ENCODE measurements at regions not wholly inside any gene's neighbourhood (a gene's known extent, or its start where the extent isn't known, plus 50 kb on each side); places are given as distances from the start of the nearest gene placed in this dataset.
"Not testable (repeated sequence)": the region's sequence is repeated elsewhere in the genome, so short reads cannot be mapped to it uniquely, and the experiment has no call there.

DNA sequence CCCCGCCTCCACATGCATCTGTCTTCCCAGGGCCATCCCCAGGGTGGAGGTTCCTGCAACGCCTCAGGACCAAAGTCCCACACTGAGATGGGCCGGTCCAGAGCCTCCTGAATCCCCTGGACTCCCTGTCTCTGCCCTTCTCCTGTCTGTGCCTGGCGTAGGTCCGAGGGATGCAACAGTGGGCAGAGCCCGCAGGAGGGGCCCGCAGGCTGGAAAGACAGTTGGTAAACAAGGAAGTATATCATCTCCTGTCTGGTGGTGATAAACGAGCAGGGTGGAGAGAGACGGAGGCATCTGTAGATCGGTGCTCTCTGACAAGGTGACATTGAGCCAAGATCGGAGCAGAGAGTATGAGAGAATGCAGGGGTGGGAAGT, 72.6 kb upstream of the RAB6C start:
- DNase-seq (ENCODE audit: low read depth in 2 of 2): no peak

GRCh38 chr2:129907256-129907998, 72.0 kb upstream of the RAB6C start:
- DNase-seq (ENCODE audit: low read depth in 2 of 2): no peak

DNA sequence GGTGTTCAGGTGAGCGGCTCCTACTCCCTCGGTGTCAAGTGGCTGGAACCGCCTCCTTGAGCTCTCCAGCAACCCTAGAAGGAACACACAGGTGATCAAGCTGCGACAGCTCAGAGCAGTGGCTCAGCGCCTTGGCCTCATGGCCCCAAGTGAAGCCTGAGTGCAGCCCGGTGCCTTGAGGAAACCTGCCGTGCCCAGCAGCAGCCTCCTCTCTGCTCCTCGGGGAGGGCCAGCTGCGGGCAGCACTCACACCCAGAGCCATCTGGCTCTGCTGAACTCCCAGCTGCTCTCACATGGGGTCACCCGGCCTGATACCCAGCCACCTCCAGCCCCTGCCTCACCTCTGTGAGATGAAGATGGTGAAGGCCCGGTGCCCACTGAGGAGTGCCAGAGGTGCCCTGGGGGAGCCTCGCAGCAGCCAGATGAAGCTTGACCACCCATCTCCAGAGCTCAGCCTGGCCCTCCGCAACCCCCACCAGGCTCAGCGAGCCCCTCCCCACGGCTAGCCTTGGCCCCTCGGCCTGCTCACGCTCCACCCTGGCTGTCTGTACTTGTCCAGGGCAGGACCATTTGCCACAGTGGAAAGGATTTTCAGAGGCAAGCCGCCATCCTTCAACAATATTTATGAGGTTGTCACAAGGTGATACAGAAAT, 70.6 kb upstream of the RAB6C start:
- no peak for DNase-seq (ENCODE audit: low read depth in 2 of 2)

DNA sequence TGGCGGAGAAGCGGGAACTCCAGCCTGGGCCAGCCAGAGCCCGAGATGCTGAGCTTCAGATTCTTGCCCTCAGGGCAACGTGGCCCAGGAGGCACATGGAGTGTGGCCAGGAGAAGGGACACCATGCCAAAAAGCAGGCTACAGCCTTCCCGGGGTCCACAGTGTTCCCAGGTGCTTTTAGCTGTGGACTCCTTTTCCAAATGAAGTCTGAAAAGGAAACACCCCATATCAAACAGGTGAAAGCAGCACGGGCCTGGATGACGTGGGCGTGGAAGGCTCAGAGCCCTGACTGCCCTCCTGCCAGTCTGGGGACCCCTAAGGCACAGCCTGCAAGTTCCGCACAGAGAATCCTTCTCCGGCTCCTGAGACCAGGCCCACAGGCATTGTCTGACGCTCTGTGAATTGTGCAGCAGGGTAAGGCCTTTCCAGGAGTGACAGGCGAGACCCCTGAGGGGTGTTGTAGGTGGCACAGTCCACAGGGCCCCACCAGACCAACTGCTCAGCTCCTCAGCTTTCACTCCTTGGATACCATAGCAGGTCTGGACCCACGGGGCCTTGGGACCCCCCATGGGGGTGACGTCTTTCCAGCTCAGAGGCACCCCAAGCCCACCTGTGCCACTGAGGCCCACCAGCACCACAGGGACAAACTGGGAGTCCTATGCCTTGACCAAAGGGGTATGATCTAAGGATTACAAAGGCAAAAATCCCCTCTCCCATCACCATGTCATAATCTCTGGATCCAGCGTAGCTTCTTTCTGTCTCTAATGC, 69.6 kb upstream of the RAB6C start:
- no peak for DNase-seq (ENCODE audit: low read depth in 2 of 2)

GRCh38 chr2:129910446-129911362, 68.8 kb upstream of the RAB6C start:
- no peak for DNase-seq (ENCODE audit: low read depth in 2 of 2)

DNA sequence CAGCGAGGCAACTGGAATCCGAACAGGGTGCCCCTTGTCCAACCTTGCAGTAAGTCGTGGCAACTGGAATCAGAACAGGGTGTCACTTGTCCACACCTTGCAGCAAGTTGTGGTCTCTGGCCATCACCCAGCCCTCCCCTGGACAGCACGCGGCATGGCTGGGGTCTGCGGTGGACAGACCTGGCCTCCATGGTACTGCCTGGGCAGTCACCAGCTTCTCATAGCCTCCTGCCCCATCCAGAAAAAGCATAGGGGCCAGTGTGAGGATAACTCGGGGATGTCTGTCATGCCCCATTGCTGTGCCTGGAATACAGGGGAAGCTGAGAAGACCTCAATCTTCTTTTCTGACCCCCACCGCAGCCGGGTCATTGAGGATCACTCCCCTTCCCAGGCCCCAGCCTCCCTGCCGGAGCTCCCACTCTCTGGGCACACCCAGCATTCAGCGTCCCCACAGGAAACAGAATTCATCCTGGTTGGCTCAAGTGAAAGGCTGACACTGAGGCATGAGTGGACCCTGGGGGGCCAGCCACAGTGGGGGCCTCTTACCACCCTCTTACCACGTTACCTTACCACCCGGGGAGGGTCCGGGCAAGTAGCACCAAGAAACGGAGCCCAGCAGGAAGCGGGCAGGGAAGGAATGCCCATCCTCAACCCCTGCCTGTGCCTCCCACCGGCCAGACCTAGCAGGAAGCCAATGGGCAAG, 68.0 kb upstream of the RAB6C start:
- no peak for DNase-seq (ENCODE audit: low read depth in 2 of 2)

GRCh38 chr2:129912066-129912820, 67.2 kb upstream of the RAB6C start:
- DNase-seq (ENCODE audit: low read depth in 2 of 2): no peak

GRCh38 chr2:129912871-129913694, 66.4 kb upstream of the RAB6C start:
- DNase-seq (ENCODE audit: low read depth in 2 of 2): no peak

DNA sequence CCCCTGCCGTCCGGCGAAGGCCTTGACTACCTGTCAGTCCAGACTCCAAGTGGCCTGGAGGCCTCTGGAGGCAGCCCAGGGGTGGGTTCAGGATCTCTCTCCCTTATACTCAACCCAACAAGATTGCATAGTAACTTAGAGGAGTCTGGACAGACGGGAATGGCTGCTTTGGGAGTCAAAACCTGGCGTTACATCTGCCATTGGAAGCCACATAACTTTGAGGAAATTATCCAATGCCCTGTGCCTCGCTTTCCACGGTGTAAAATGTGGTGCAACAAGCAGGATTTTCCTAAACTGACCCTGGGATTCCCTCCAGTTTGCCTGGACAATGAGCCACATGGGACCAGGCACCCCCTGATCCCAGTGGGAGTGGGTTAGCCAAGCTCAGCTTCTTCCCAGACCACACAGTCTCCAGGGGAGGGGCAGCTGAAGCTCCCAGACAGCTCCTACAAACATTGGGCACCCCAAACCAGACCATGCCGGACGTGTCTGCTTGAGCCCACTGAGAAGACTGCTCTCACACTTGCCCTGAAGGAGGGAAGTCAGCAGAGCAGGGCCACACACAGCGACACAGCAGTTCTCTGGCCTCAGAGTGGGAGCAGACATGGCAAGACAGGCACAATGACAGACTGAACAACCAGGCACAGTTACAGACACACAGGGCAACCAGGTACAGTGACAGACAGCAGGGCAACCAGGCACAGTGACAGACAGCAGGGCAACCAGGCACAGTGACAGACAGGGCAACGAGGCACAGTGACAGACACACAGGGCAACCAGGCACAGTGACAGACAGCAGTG, 65.6 kb upstream of the RAB6C start:
- DNase-seq (ENCODE audit: low read depth in 2 of 2): no peak

DNA sequence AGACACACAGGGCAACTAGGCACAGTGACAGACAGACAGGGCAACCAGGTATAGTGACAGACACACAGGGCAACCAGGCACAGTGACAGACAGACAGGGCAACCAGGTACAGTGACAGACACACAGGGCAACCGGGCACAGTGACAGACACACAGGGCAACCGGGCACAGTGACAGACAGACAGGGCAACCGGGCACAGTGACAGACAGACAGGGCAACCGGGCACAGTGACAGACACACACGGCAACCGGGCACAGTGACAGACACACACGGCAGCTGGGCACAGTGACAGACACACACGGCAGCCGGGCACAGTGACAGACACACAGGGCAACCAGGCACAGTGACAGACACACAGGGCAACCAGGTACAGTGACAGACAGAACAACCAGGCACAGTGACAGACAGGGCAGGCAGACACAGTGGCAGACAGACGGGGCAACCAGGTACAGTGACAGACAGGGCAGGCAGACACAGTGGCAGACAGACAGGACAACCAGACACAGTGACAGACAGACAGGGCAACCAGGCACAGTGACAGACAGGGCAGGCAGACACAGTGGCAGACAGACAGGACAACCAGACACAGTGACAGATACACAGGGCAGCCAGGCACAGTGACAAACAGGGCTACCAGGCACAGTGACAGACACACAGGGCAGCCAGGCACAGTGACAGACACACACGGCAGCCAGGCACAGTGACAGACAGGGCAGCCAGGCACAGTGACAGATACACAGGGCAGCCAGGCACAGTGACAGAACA, 64.7 kb upstream of the RAB6C start:
- no peak for DNase-seq (ENCODE audit: low read depth in 2 of 2)

DNA sequence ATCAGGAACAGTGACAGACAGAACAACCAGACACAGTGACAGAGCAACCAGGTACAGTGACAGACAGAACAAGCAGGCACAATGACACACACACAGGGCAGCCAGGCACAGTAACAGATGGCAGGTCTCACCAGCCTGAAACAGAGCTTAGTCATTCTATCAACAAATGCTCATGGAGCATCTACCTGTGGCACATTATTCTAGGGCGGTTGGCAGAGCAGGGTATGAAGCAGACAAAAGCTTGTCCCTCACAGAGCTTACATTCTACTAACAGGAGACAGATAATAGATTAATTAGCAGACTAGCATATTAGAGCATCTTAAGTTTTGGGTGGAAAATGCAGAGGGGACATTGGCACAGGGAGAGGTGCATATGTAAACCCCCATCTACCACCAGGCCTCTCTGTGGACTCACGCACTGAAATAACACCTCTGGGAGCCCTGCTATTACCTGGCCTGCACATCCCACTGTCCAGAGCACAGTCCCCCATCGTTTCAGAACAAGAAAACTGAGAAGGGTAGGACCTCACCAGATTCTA, 64.1 kb upstream of the RAB6C start:
- no peak for DNase-seq (ENCODE audit: low read depth in 2 of 2)

DNA sequence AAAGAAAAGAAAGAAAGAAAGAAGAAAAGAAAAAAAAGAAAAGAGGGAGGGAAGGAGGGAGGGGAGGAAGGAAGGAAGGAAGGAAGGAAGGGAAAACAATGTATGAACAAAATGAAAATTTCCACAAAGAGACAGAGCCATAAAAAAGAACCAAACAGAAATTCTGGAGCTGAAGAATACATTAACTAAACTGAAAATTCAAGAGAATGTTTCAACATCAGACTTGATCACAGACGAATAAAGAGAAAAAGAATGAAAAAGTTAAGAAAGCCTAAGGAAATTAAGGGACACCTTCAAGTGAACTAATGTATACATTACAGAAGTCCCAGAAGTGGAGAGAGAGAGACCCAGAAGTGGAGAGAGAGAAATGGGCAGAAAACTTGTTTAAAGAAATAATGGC, 60.9 kb upstream of the RAB6C start:
- DNase-seq (ENCODE audit: low read depth in 2 of 2): no peak

DNA sequence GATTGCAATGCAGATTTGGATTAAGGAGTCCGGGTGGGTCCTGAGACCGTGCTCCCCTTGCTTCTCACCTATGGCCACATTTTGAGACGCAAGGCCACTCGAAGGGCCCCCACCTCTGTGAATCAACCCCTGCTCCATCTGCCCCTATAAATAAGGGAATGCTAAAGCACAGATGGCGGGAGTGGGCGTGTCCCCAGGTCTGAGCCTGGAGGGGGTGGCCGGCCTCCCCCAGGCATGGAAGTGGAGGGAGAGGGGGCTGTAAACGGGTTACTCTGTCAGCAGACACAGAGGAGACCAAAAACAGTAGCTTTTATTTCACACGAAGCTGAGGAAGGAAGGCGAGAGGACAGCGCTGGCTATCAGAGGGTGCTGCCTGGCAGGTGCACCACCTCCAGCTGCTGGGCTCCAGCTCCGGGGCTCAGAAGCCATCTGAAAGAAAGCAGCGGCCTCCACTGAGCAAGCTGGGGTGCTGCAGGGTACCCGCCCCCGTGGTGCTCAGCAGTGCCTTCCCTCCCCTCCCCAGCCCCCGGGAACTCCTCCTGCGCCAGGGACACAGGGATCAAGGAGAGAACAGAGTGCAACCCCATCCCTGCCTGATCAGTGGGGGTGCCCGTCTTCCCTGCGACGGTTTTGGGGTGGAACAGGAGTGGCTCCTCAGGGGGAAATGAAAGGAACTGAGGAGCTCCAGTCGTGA, 56.7 kb upstream of the RAB6C start:
- no peak for DNase-seq (ENCODE audit: low read depth in 2 of 2)

DNA sequence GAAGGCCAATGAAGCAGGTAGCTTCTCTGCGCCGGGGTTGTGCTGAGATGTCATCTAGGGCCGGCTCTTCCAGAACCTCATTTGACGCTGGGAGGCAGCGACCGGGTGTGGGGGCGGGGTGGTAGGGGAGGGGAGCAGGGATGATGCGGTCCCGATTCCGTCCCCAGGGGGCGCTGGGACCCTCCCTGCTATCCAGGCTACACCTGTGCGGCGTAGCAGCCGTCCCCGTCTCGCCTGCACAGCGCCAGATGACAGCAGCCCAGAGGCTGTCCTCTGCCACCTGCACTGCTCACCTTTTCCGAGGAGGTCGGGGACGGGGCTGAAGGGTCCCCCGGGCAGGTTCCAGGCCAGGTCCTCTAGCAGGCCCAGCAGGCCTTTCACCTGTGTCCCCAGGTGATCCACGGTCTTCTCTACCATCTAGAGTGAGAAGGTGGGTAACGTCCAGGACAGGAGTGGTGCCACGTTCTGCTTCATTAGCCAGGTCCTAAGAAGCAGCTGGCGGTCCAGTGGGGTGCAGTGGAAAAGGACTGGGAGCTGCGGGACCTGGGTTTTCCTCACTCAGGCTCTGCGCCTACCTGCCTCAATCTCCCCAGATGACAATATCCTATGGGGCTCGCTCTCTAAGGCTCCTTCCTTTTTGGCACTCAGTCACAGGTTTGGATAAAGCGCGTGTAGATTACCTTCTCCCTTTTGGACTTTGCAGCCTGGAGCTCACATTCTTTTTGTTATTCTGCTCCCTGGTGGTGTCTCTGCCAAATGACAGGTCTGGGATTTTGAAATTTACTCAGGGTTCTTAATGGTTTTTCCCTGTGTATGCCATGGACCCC, 56.0 kb upstream of the RAB6C start:
- DNase-seq (ENCODE audit: low read depth in 2 of 2): peak; percentile 5 to 8

DNA sequence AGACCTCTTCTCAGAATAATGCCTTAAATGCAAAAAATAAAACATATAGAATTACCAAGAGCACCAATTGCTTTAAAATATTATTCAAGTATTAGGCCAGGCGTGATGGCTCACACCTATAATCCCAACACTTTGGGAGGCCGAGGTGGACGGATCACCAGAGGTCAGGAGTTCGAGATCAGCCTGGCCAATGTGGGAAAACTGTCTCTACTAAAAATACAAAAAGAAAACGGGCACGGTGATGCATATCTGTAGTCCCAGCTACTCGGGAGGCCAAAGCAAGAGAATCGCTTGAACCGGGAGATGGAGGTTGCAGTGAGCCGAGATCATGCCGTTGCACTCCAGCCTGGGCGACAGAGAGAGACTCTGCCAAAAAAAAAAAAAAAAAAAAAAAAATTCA, 55.4 kb upstream of the RAB6C start:
- not testable (repeated sequence) for DNase-seq (ENCODE audit: low read depth in 2 of 2)

- no peak for DNase-seq (ENCODE audit: low read depth in 2 of 2)
Measured at GRCh38 chr2:129925381-129925780, 54.1 kb upstream of the RAB6C start.

All from fibroblast of skin of left biceps (primary cell).